ENCODE measurements at regions not wholly inside any gene's neighbourhood (a gene's known extent, or its start where the extent isn't known, plus 50 kb on each side); places are given as distances from the start of the nearest gene placed in this dataset.

DNA sequence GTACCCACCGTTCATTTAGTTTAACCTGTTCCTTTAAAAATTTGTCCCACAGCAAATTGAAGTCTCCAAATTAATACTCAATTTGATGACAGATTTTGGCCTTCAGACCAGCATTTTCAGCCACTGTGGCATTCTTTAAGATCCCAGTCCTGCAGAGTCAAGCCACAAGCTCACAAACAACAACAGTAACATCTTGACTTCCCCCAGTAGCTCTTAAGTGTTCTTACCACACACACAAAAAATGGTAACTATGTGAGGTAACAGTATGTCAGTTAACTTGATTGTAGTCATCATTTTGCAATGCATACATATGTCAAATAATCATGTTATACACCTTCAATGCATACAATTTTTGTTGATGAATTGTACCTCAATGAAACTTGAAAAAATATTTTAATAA lies 247.9 kb downstream of the LURAP1L start:
- TF ChIP-seq, protein P1, sequence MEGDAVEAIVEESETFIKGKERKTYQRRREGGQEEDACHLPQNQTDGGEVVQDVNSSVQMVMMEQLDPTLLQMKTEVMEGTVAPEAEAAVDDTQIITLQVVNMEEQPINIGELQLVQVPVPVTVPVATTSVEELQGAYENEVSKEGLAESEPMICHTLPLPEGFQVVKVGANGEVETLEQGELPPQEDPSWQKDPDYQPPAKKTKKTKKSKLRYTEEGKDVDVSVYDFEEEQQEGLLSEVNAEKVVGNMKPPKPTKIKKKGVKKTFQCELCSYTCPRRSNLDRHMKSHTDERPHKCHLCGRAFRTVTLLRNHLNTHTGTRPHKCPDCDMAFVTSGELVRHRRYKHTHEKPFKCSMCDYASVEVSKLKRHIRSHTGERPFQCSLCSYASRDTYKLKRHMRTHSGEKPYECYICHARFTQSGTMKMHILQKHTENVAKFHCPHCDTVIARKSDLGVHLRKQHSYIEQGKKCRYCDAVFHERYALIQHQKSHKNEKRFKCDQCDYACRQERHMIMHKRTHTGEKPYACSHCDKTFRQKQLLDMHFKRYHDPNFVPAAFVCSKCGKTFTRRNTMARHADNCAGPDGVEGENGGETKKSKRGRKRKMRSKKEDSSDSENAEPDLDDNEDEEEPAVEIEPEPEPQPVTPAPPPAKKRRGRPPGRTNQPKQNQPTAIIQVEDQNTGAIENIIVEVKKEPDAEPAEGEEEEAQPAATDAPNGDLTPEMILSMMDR (IDR thresholded peaks at IDR 0.05; ENCODE audit: insufficient read depth, low read depth, low read length): no peak
- no peak for TF ChIP-seq EZH2 (IDR thresholded peaks at IDR 0.05; ENCODE audit: insufficient read depth, low read length)
